ENCODE measurements at regions not wholly inside any gene's neighbourhood (a gene's known extent, or its start where the extent isn't known, plus 50 kb on each side); places are given as distances from the start of the nearest gene placed in this dataset.
A peak's percentile ranks its signal among the peaks of the same experiment; 100 is the strongest.

GRCh38 chr5:10130881-10131280 lies 118.8 kb downstream of the ATPSCKMT start:
- peak overlapping the region; percentile 62 for H3K27ac ChIP-seq
- H3K4me3 ChIP-seq, result no peak overlapping the region
- H3K27me3 ChIP-seq, result no peaks in the 10 kb centered on the region
- H3K4me1 ChIP-seq (ENCODE audit: low read depth), result no peaks in the 10 kb centered on the region
- peak in 1 of 2 donors; percentile 12 for DNase-seq (ENCODE audit: low read depth in 1 of 2, low spot score in 1 of 2)
- no peaks in the 10 kb centered on the region for H3K9me3 ChIP-seq (ENCODE audit: low read depth)
- no peaks in the 10 kb centered on the region for H3K36me3 ChIP-seq
- TF ChIP-seq CTCF (IDR thresholded peaks at IDR 0.05; ENCODE audit: low read depth, low read length), result no peak

DNA sequence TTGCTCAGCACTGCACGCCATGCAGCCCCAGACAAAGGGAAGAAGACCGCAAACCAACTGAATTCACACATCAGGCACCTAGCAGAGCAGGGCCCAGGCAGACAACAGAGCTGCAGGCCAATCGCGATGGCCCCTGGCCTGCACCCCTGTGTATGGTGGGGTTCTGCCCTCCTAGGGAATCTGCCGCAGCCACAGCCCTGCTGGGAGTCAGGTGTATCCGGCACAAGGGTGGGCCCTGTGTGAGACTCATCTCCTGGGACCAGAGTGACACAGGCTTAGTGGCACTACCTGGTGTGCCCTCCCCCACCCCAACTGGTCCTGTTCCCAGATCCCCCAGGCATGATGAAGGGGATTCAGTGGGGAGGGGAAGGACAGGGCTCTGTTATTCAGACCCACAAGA lies 122.8 kb downstream of the ATPSCKMT start:
- Histone ChIP-seq H3K27ac (no peak overlapping the region), H3K27me3 (no peaks in the 10 kb centered on the region), H3K4me3 (no peak overlapping the region), H3K4me1 (ENCODE audit: low read depth) (no peaks in the 10 kb centered on the region), H3K36me3 (no peaks in the 10 kb centered on the region), H3K9me3 (ENCODE audit: low read depth) (no peaks in the 10 kb centered on the region)
- no peak for DNase-seq (ENCODE audit: low read depth in 1 of 2, low spot score in 1 of 2)
- no peak for TF ChIP-seq CTCF (IDR thresholded peaks at IDR 0.05; ENCODE audit: low read depth, low read length)

DNA sequence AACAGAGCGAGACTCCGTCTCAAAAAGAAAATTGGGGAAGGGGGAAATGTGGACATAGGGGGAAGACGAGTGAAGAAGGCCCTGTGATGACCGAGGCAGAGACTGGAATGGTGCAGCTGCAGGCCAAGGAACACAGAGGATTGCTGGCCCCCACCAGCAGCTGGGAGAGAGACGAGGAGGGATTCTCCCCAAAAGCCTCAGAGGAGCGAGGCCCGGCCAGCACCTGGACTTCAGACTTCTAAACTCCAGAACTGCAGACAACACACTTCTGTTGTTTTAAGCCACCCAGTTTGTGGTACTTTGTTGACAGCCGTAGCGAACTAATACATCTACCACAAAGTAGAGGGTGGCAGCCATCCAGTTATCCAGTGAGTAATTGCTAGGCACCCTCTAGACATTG lies 124.6 kb downstream of the ATPSCKMT start:
- no peaks in the 10 kb centered on the region for H3K36me3 ChIP-seq
- no peaks in the 10 kb centered on the region for H3K4me1 ChIP-seq (ENCODE audit: low read depth)
- H3K27me3 ChIP-seq, result no peaks in the 10 kb centered on the region
- H3K4me3 ChIP-seq, result no peak overlapping the region
- DNase-seq (ENCODE audit: low read depth in 1 of 2, low spot score in 1 of 2), result no peak
- H3K27ac ChIP-seq, result no peak overlapping the region
- H3K9me3 ChIP-seq (ENCODE audit: low read depth), result no peaks in the 10 kb centered on the region
- TF ChIP-seq CTCF (IDR thresholded peaks at IDR 0.05; ENCODE audit: low read depth, low read length), result no peak

DNA sequence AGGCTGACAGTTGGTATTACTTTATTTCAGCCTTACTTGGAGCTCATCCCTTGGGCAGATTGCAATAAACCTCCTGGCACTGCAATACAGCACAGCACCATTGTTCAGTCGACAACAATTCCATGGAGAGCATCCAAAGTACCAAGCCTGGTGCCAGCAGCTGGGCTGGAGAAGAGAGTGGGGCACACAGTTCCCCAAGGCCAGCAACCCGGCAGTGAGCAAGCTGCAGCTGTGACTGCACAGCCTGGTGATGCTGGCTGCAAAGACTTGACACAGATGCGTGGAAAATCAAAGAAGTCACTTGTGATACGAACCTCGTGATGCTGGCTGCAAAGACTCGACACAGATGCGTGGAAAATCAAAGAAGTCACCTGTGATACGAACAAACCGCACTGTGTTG lies 125.4 kb downstream of the ATPSCKMT start:
- DNase-seq (ENCODE audit: low read depth in 1 of 2, low spot score in 1 of 2), result no peak
- Histone ChIP-seq H3K36me3 (no peaks in the 10 kb centered on the region), H3K4me3 (no peak overlapping the region), H3K27ac (no peak overlapping the region), H3K4me1 (ENCODE audit: low read depth) (no peaks in the 10 kb centered on the region), H3K27me3 (no peaks in the 10 kb centered on the region), H3K9me3 (ENCODE audit: low read depth) (no peaks in the 10 kb centered on the region)
- TF ChIP-seq CTCF (IDR thresholded peaks at IDR 0.05; ENCODE audit: low read depth, low read length), result no peak

DNA sequence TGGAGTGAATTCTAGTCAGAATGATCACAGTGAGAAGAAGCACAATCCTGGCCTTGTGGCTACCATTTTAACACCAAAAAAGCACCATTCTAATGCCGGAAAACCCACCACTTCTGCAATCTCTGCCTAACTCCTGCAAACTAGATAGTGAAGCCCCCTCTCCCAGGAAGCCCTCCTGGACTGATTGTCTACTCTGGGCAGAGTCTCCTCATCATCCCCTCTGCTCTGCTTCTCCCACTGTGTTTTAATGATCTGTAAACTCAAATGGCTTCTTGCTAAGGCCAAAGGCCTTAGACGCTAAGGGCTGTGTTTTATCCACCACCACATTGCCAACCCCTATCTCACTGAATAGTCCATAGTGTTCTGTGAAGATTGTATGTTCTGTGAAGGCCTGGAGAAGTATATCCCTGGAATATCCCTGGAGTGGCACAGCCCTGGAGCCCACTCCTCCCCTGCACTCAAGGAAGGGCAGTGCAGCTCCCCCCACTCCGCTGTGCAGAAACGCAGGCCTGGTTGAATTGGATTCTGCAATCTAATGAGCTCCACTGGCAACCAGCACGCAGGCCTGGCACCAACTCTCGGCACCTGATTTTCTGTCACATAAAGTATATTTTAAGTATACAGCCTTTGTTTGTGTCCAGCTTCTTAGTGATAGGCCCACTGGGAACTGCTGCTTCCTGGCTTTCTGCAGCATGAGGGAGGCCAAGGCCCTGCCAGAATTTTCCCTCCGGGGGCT lies 126.3 kb downstream of the ATPSCKMT start:
- no peaks in the 10 kb centered on the region for H3K9me3 ChIP-seq (ENCODE audit: low read depth)
- TF ChIP-seq CTCF (IDR thresholded peaks at IDR 0.05; ENCODE audit: low read depth, low read length), result no peak
- no peak overlapping the region for H3K27ac ChIP-seq
- no peaks in the 10 kb centered on the region for H3K4me1 ChIP-seq (ENCODE audit: low read depth)
- H3K36me3 ChIP-seq, result no peaks in the 10 kb centered on the region
- DNase-seq (ENCODE audit: low read depth in 1 of 2, low spot score in 1 of 2), result no peak
- no peak overlapping the region for H3K4me3 ChIP-seq
- H3K27me3 ChIP-seq, result no peaks in the 10 kb centered on the region

Data from cardiac muscle cell (in vitro differentiated cells and primary cell).